Adrenal gland (tissue), 9 donors: ENCODE measurements at regions not wholly inside any gene's neighbourhood (a gene's known extent, or its start where the extent isn't known, plus 50 kb on each side); places are given as distances from the start of the nearest gene placed in this dataset.

Source experiments
- DNase-seq, 7 donors: peaks; one replicate each; pipeline ENCODE4 v3.0.0-alpha.2; 2019 to 2020
- H3K27ac ChIP-seq, 5 donors: fragments of 200-600 bp; sonication (generic) in 4 of 5; 1 replicate in 3 of 5; 2 replicates in 2 of 5; pipeline versions ENCODE4 v1.5.1 to v1.8.0; 2016 to 2020; ENCODE audit warnings: mild to moderate bottlenecking in 1 of 5
- H3K27me3 ChIP-seq: fragments of 200-600 bp; 2 replicates; pipeline ENCODE4 v1.8.0; 2021
- H3K36me3 ChIP-seq, 2 donors: fragments of 200-600 bp; replicated peaks in 1 of 2; 1 replicate in 1 of 2; 2 replicates in 1 of 2; pipeline versions ENCODE4 v1.5.1 to v1.8.0; 2018 to 2022
- H3K4me1 ChIP-seq, 2 donors: fragments of 200-600 bp; replicated peaks in 1 of 2; 1 replicate in 1 of 2; 2 replicates in 1 of 2; pipeline versions ENCODE4 v1.5.1 to v1.8.0; 2018 to 2021
- H3K4me3 ChIP-seq, 4 donors: fragments of 200-600 bp; sonication (generic) in 3 of 4; one replicate each; pipeline ENCODE4 v1.5.1; 2016 to 2018
- H3K9me3 ChIP-seq, 3 donors: fragments of 200-600 bp; sonication (generic) in 1 of 3; replicated peaks in 1 of 3; 1 replicate in 2 of 3; 2 replicates in 1 of 3; pipeline versions ENCODE4 v1.5.1 to v1.8.0; 2016 to 2021
- POLR2A ChIP-seq, 2 donors: fragments of 450-650 bp; IDR thresholded peaks; one replicate each; pipeline ENCODE4 v1.6.1; 2017; ENCODE audit warnings: antibody characterized with exemption in 2 of 2, mild to moderate bottlenecking in 2 of 2, moderate library complexity in 1 of 2
- WGBS, 4 donors: extraction: QIAGEN DNeasy Blood & Tissue Kit in 2 of 4; methylation state at CpG; one replicate each; pipeline versions ENCODE4 v1.1.5 to v1.1.7; 2013 to 2017; 5-methylcytosine and 5-hydroxymethylcytosine counted together
- intact Hi-C, 2 donors: fragments of 100-400 bp; cut with DNase I; formaldehyde crosslinking; loops; one replicate each; pipeline versions ENCODE4 v1.14.1 to v1.15.0; 2022 to 2023
- TF ChIP-seq, protein P1 (sequence below), 6 experiments: fragments of 450-650 bp in 4 of 6; fragments of 200-600 bp in 2 of 6; sonication (generic) in 1 of 6; IDR thresholded peaks; 1 replicate in 5 of 6; 2 replicates in 1 of 6; pipeline versions ENCODE4 v1.5.1 to v1.8.0; 2016 to 2021; ENCODE audit warnings: antibody characterized with exemption in 6 of 6, mild to moderate bottlenecking in 2 of 6, moderate library complexity in 1 of 6
- donor health status: healthy with polysubstance abuse.
- donor health status: Bipolar disorder and iron deficiency.
- donor health status: DM: yes; HTN: yes; CAD: no.
- donor health status: DM: no; HTN: no; CAD: no.
- donor health status: DM: no; HTN: no; CAD: no.

DNA sequence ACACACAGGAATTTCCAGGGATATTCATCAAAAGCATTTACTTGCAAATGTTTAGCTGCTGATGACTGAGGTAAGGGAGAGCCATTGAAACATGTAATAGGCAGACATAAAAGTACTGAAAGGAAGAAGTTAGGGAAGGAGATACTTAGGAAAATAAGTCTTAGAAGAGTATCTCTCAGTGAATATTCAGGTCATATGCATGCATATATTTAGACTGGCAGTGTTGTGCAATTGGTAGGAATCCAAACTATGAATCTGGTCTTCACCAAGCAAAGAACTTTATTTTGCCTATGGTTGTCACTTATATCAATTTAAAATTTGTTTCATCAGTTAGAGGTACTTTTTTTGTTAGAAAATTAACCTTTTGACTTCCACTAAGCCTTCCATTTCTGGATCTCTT lies 1490.7 kb downstream of the SUCLG1 start:
- TF ChIP-seq POLR2A (IDR thresholded peaks at IDR 0.05): no peak
- TF ChIP-seq, protein P1, sequence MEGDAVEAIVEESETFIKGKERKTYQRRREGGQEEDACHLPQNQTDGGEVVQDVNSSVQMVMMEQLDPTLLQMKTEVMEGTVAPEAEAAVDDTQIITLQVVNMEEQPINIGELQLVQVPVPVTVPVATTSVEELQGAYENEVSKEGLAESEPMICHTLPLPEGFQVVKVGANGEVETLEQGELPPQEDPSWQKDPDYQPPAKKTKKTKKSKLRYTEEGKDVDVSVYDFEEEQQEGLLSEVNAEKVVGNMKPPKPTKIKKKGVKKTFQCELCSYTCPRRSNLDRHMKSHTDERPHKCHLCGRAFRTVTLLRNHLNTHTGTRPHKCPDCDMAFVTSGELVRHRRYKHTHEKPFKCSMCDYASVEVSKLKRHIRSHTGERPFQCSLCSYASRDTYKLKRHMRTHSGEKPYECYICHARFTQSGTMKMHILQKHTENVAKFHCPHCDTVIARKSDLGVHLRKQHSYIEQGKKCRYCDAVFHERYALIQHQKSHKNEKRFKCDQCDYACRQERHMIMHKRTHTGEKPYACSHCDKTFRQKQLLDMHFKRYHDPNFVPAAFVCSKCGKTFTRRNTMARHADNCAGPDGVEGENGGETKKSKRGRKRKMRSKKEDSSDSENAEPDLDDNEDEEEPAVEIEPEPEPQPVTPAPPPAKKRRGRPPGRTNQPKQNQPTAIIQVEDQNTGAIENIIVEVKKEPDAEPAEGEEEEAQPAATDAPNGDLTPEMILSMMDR (IDR thresholded peaks at IDR 0.05): no peak
- Histone ChIP-seq H3K4me1 (no peaks in the 10 kb centered on the region), H3K36me3 (no peaks in the 10 kb centered on the region), H3K27ac (no peak overlapping the region), H3K9me3 (no peaks in the 10 kb centered on the region), H3K4me3 (no peak overlapping the region), H3K27me3 (no peaks in the 10 kb centered on the region)
- no peak for DNase-seq
- intact Hi-C loops: no loop called here

DNA sequence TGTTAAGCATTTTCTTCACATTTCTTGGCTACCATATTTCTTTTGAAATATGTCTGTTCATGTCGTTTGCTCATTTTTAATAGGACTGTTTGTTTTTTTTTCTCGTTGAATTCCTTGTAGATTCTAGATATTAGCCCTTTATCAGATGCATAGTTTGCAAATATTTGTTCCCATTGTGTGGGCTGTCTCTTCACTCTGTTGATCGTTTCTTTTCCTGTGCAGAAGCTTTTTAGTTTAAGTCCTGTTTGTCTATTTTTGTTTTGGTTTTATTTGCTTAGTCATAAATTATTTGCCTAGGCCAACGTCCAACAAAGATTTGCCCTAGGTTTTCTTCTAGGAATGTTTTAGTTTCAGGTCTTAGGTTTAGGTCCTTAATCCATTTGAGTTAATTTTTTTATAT lies 1494.7 kb downstream of the SUCLG1 start:
- 60 to 71% (median 69%) methylated on average over 4 of the region's 4 CpGs for WGBS, 4 donors
- Histone ChIP-seq H3K4me3 (no peak overlapping the region), H3K36me3 (no peaks in the 10 kb centered on the region), H3K9me3 (no peaks in the 10 kb centered on the region), H3K4me1 (no peaks in the 10 kb centered on the region), H3K27ac (no peak overlapping the region), H3K27me3 (no peaks in the 10 kb centered on the region)
- DNase-seq: no peak
- TF ChIP-seq POLR2A (IDR thresholded peaks at IDR 0.05): no peak
- TF ChIP-seq, protein P1 (IDR thresholded peaks at IDR 0.05): no peak
- intact Hi-C loops: no loop called here

DNA sequence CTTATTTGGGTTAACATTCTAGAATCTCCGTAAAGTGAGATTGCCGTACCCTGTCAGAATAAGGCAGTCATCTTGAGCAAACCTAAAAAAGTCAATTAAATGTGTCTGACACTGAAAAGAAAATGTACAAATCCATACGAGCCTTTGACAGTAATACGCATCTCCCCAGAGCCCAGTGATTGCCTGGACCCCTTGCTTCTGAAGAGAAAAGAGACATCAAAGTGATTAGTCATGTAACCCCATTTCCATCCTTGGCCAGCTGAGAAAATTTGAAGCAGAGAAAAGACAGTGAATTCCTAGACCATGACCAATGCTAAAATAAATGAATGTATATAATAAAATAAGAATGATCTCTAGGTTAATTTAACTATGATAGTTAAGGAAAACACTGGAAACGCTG lies 1499.4 kb downstream of the SUCLG1 start:
- Histone ChIP-seq H3K9me3 (no peaks in the 10 kb centered on the region), H3K27me3 (no peaks in the 10 kb centered on the region), H3K27ac (no peak overlapping the region), H3K4me1 (no peaks in the 10 kb centered on the region), H3K36me3 (no peaks in the 10 kb centered on the region), H3K4me3 (no peak overlapping the region)
- no peak for DNase-seq
- intact Hi-C loops: no loop called here
- 71 to 84% (median 80%) methylated on average over 5 of the region's 5 CpGs for WGBS, 4 donors
- no peak for TF ChIP-seq POLR2A (IDR thresholded peaks at IDR 0.05)
- TF ChIP-seq, protein P1 (IDR thresholded peaks at IDR 0.05): no peak

DNA sequence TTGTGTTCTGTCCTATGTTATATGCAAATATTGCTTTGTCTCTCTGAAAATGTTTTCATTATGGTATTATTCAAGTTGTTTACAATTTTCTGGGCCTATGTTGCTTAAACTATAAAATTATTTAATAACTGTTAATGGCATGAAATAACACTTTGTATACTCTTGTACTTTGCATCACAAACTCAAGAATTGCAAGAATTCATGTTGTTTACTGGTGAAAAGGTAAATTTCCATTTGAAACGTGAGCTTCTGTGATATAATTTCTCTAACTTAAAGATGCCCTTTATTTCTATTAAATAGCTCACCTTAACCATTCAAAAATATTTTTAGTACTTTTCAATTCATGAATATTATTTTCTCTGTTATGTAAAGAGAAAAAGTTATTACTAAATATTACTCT lies 1504.2 kb downstream of the SUCLG1 start:
- Histone ChIP-seq H3K4me1 (no peaks in the 10 kb centered on the region), H3K4me3 (no peak overlapping the region), H3K9me3 (peaks cover 0 to 7% (median 0%) of the 10 kb centered on the region in 3 donors), H3K27ac (no peak overlapping the region), H3K27me3 (no peaks in the 10 kb centered on the region), H3K36me3 (no peaks in the 10 kb centered on the region)
- intact Hi-C loops: no loop called here
- no peak for DNase-seq
- WGBS, 4 donors: 78 to 88% (median 81%) methylated on average over 1 of the region's 1 CpG
- TF ChIP-seq POLR2A (IDR thresholded peaks at IDR 0.05): no peak
- TF ChIP-seq, protein P1 (IDR thresholded peaks at IDR 0.05): no peak
